ENCODE measurements at regions not wholly inside any gene's neighbourhood (a gene's known extent, or its start where the extent isn't known, plus 50 kb on each side); places are given as distances from the start of the nearest gene placed in this dataset.

- no peak for TF ChIP-seq FOXM1 (IDR thresholded peaks at IDR 0.05; ENCODE audit: borderline replicate concordance, low read depth)
- TF ChIP-seq CREB1 (IDR thresholded peaks at IDR 0.05; ENCODE audit: low read depth) = no peak
- TF ChIP-seq YY1 (IDR thresholded peaks at IDR 0.05; ENCODE audit: low read depth) = no peak
- no peak for TF ChIP-seq MAX (IDR thresholded peaks at IDR 0.05)
- no peak for TF ChIP-seq NFIC (IDR thresholded peaks at IDR 0.05)
- TF ChIP-seq EP300 (IDR thresholded peaks at IDR 0.05; ENCODE audit: borderline replicate concordance) = no peak
- TF ChIP-seq REST (IDR thresholded peaks at IDR 0.05; ENCODE audit: low read depth) = no peak
- no peak for TF ChIP-seq TEAD4 (IDR thresholded peaks at IDR 0.05)
- no peak for TF ChIP-seq USF1 (IDR thresholded peaks at IDR 0.05)
- no peak for TF ChIP-seq RAD21 (IDR thresholded peaks at IDR 0.05; ENCODE audit: low read depth)
- TF ChIP-seq TAF1 (IDR thresholded peaks at IDR 0.05; ENCODE audit: low read depth) = no peak
Observed at GRCh38 chr1:56031001-56031400, 548.4 kb downstream of the PLPP3 start.
